Uterus (tissue), 3 donors: ENCODE measurements at regions not wholly inside any gene's neighbourhood (a gene's known extent, or its start where the extent isn't known, plus 50 kb on each side); places are given as distances from the start of the nearest gene placed in this dataset.
A peak's percentile ranks its signal among the peaks of the same experiment; 100 is the strongest.

Experiments
- DNase-seq, 2 donors: peaks; one replicate each; pipeline ENCODE4 v3.0.0-alpha.2; 2019 to 2020
- H3K27ac ChIP-seq, 2 donors: fragments of 200-600 bp; sonication (generic); 1 replicate in 1 of 2; 2 replicates in 1 of 2; pipeline ENCODE4 v1.5.1; 2016 to 2018
- H3K27me3 ChIP-seq, 2 donors: fragments of 200-600 bp; sonication (generic); one replicate each; pipeline ENCODE4 v1.5.1; 2018 to 2019; ENCODE audit warnings: control low read depth in 1 of 2
- H3K36me3 ChIP-seq, 2 donors: fragments of 200-600 bp; sonication (generic); one replicate each; pipeline ENCODE4 v1.5.1; 2019; ENCODE audit warnings: control low read depth in 1 of 2
- H3K4me1 ChIP-seq, 2 donors: fragments of 200-600 bp; sonication (generic); one replicate each; pipeline ENCODE4 v1.5.1; 2018 to 2019; ENCODE audit warnings: control low read depth in 1 of 2
- H3K4me3 ChIP-seq, 2 donors: fragments of 200-600 bp; sonication (generic); 1 replicate in 1 of 2; 2 replicates in 1 of 2; pipeline ENCODE4 v1.5.1; 2018 to 2019; ENCODE audit warnings: mild to moderate bottlenecking in 1 of 2
- H3K9me3 ChIP-seq, 2 donors: fragments of 200-600 bp; sonication (generic); one replicate each; pipeline ENCODE4 v1.5.1; 2019; ENCODE audit warnings: control low read depth in 1 of 2
- CTCF ChIP-seq, 4 experiments: fragments of 200-600 bp in 2 of 4; fragments of 450-650 bp in 2 of 4; sonication (generic) in 2 of 4; IDR thresholded peaks; one replicate each; pipeline ENCODE4 v1.5.1; 2016 to 2019; ENCODE audit warnings: antibody characterized with exemption in 4 of 4, mild to moderate bottlenecking in 2 of 4, moderate library complexity in 1 of 4
- POLR2A ChIP-seq, 2 donors: fragments of 450-650 bp; IDR thresholded peaks; one replicate each; pipeline ENCODE4 v1.6.1; 2016; ENCODE audit warnings: antibody characterized with exemption in 2 of 2, mild to moderate bottlenecking in 1 of 2, moderate library complexity in 1 of 2
- intact Hi-C: fragments of 100-400 bp; cut with DNase I; formaldehyde crosslinking; loops from one replicate; pipeline ENCODE4 v1.15.1; 2023; ENCODE audit warnings: low total_unique reads
- donor health status: DM: yes; HTN: yes; CAD: no.

GRCh38 chr10:11677480-11677879, 64.7 kb upstream of the ECHDC3 start:
- TF ChIP-seq POLR2A (IDR thresholded peaks at IDR 0.05): no peak
- no peak for TF ChIP-seq CTCF (IDR thresholded peaks at IDR 0.05)
- H3K4me3 ChIP-seq: no peak overlapping the region
- H3K36me3 ChIP-seq: no peaks in the 10 kb centered on the region
- H3K4me1 ChIP-seq: no peaks in the 10 kb centered on the region
- no peaks in the 10 kb centered on the region for H3K9me3 ChIP-seq
- intact Hi-C loops: no loop called here
- H3K27ac ChIP-seq: no peak overlapping the region
- no peak for DNase-seq
- H3K27me3 ChIP-seq: no peaks in the 10 kb centered on the region

GRCh38 chr10:11673346-11674280, 62.2 kb upstream of the USP6NL start:
- H3K27ac ChIP-seq: peak overlapping the region; percentile 17 to 40
- intact Hi-C loops: no loop called here
- no peaks in the 10 kb centered on the region for H3K9me3 ChIP-seq
- no peak overlapping the region for H3K4me3 ChIP-seq
- no peaks in the 10 kb centered on the region for H3K36me3 ChIP-seq
- TF ChIP-seq CTCF (IDR thresholded peaks at IDR 0.05): no peak
- TF ChIP-seq POLR2A (IDR thresholded peaks at IDR 0.05): no peak
- no peaks in the 10 kb centered on the region for H3K27me3 ChIP-seq
- DNase-seq: peak; percentile 32 to 65
- H3K4me1 ChIP-seq: no peaks in the 10 kb centered on the region

GRCh38 chr10:11672836-11673235, 61.4 kb upstream of the USP6NL start:
- Histone ChIP-seq H3K4me1 (no peaks in the 10 kb centered on the region), H3K36me3 (no peaks in the 10 kb centered on the region), H3K4me3 (no peak overlapping the region), H3K9me3 (no peaks in the 10 kb centered on the region), H3K27ac (no peak overlapping the region), H3K27me3 (no peaks in the 10 kb centered on the region)
- TF ChIP-seq POLR2A (IDR thresholded peaks at IDR 0.05) (no peak), CTCF (IDR thresholded peaks at IDR 0.05) (no peak)
- DNase-seq: no peak
- intact Hi-C loops: no loop called here

GRCh38 chr10:11670381-11670780, 58.9 kb upstream of the USP6NL start:
- Histone ChIP-seq H3K4me1 (no peaks in the 10 kb centered on the region), H3K27ac (no peak overlapping the region), H3K9me3 (no peaks in the 10 kb centered on the region), H3K36me3 (no peaks in the 10 kb centered on the region), H3K27me3 (no peaks in the 10 kb centered on the region), H3K4me3 (no peak overlapping the region)
- DNase-seq: no peak
- no peak for TF ChIP-seq CTCF (IDR thresholded peaks at IDR 0.05)
- TF ChIP-seq POLR2A (IDR thresholded peaks at IDR 0.05): no peak
- intact Hi-C loops: no loop called here

- no peak for TF ChIP-seq POLR2A (IDR thresholded peaks at IDR 0.05)
- TF ChIP-seq CTCF (IDR thresholded peaks at IDR 0.05): no peak
- no peaks in the 10 kb centered on the region for H3K36me3 ChIP-seq
These were observed 57.6 kb upstream of the USP6NL start for GRCh38 chr10:11668847-11669610.

More at GRCh38 chr10:11668847-11669610, 57.6 kb upstream of the USP6NL start:
- DNase-seq: no peak
- intact Hi-C loops: no loop called here
- Histone ChIP-seq H3K4me1 (no peaks in the 10 kb centered on the region), H3K27ac (peak overlapping the region in 1 of 2 donors; percentile 54), H3K27me3 (no peaks in the 10 kb centered on the region), H3K9me3 (no peaks in the 10 kb centered on the region), H3K4me3 (no peak overlapping the region)
